GM10266 (cell line): ENCODE measurements at regions not wholly inside any gene's neighbourhood (a gene's known extent, or its start where the extent isn't known, plus 50 kb on each side); places are given as distances from the start of the nearest gene placed in this dataset.

Source experiments
- DNase-seq: peaks from one replicate; pipeline ENCODE4 v3.0.0; 2012; ENCODE audit errors: extremely low spot score
- CTCF ChIP-seq: IDR thresholded peaks from 2 replicates; pipeline ENCODE4 v1.5.1; 2012; ENCODE audit warnings: mild to moderate bottlenecking, low read depth; ENCODE audit not compliant: control insufficient read depth, insufficient read depth; ENCODE audit errors: missing control alignments

GRCh38 chr16:64590513-64590912 is 531.4 kb downstream of the CDH11 start:
- TF ChIP-seq CTCF, result no peak
- DNase-seq, result no peak

GRCh38 chr16:64589836-64590235 is 532.0 kb downstream of the CDH11 start:
- no peak for TF ChIP-seq CTCF
- no peak for DNase-seq

GRCh38 chr16:64586781-64587180 is 535.1 kb downstream of the CDH11 start:
- no peak for DNase-seq
- TF ChIP-seq CTCF, result no peak

GRCh38 chr16:64585367-64585766 is 536.5 kb downstream of the CDH11 start:
- no peak for DNase-seq
- no peak for TF ChIP-seq CTCF

- DNase-seq, result no peak
- TF ChIP-seq CTCF, result no peak
Observed at GRCh38 chr16:64580558-64580957, 541.3 kb downstream of the CDH11 start.

- TF ChIP-seq CTCF, result no peak
- no peak for DNase-seq
Observed at GRCh38 chr16:64579712-64580111, 542.2 kb downstream of the CDH11 start.

- no peak for TF ChIP-seq CTCF
- no peak for DNase-seq
Observed at GRCh38 chr16:64545768-64546167, 576.1 kb downstream of the CDH11 start.
